Activated naive CD4-positive, alpha-beta T cell (primary cell): ENCODE measurements at regions not wholly inside any gene's neighbourhood (a gene's known extent, or its start where the extent isn't known, plus 50 kb on each side); places are given as distances from the start of the nearest gene placed in this dataset.

Experiments used
- DNase-seq, 4 experiments: peaks; one replicate each; lab custom pipeline; 2025; lab: John Stamatoyannopoulos, UW

DNA sequence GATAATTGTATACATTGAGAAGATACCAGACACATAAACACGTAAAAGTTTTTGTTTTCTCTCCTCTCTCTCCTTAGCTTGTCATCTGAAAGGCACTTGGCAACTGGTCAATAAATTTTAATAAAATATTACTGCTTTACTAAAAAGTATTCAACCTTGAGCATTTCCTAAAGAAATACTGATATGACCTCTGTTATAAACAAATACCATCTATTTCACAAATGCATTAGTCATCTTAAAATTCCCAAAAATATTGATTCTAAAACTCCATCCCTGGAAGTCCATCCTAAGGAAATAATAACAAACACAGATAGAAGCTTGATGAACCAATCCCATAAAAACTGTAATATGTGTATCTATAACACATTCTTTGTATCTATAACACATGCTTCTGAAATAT is 483.2 kb downstream of the TLR4 start:
- DNase-seq = no peak

GRCh38 chr9:118189615-118190014 is 485.4 kb downstream of the TLR4 start:
- no peak for DNase-seq

GRCh38 chr9:118192807-118193206 is 488.6 kb downstream of the TLR4 start:
- no peak for DNase-seq

- DNase-seq = no peak
These were observed 505.1 kb downstream of the TLR4 start for GRCh38 chr9:118209343-118209742.

DNA sequence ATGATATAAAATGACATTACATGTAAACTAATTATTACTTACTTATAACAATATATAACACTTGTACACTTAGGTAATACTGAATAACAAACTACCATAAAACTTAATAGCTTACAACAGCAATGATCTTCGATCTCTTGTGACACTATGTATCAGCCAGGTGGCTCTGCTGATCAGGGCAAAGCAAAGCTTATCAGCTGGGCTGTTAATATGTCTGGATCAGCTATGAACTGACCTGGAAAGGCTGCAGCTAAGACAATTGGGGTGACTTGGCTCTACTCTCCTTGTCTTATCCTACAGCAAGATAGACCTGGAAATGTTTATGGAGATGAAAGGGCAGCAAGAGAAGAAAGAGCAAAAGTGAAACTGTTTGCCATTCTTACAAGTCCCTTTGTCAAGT is 511.3 kb downstream of the TLR4 start:
- DNase-seq = no peak

GRCh38 chr9:118222375-118222774 is 518.2 kb downstream of the TLR4 start:
- DNase-seq = no peak

- no peak for DNase-seq
These were observed 518.9 kb downstream of the TLR4 start for GRCh38 chr9:118223111-118223510.

DNA sequence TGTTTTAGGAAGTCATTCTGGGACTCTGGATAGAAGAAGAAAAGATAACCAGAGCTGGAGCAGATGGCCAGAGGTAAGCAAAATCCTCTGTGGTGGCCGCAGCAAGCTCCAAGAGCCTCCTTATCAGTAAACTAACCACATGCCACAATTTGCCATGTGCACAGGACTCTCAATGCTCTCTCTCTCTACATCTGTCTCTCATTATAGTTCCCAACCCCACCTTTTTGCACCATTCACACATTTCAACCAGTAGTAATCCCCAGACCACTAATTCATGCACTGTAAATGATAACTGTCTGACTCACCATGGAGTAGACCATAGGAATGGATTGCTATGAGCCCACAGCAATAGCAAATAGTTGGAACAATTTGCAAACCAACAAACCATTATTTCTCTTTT is 526.1 kb downstream of the TLR4 start:
- no peak for DNase-seq

DNA sequence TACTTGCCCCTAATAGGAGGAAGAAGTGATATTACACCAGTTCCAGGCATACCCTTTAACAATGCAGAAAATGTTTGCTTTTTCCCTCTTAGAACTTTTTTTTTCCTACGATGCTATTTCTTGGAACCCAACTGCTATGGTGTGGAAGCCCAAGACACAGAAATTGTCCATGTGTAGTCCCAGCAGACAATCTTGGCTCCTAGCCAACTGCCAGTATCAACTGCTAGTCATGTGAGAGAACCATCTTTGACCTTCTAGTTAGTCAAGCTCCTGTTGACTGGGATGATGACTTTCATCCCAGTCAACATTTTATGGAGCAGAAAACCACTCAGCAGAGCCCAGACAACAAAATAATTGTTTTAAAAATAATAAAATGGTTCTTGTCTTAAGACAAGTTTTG is 532.4 kb downstream of the TLR4 start:
- DNase-seq = no peak

DNA sequence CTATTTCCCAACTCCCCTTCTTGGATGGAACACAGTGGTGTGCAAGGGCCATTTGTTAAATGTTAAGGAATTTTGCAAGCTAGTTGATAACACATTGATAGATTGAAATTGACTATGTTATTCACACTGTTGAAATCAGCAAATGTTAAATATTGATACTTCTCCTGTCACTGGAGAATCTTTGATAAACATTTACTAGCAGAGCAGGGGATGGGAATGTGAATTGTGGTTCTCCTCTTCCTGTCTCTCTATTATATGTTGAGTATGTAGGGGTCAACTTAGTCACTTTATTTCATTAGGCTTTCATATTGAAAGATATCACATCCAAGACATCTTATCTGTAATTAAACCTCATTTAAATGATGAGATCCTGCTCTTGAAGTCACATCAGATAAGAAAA is 533.9 kb downstream of the TLR4 start:
- no peak for DNase-seq

GRCh38 chr9:118252027-118252426 is 547.8 kb downstream of the TLR4 start:
- no peak for DNase-seq

- no peak for DNase-seq
These were observed 558.0 kb downstream of the TLR4 start for GRCh38 chr9:118262191-118262590.

- DNase-seq = no peak
These were observed 559.7 kb downstream of the TLR4 start for GRCh38 chr9:118263949-118264348.

DNA sequence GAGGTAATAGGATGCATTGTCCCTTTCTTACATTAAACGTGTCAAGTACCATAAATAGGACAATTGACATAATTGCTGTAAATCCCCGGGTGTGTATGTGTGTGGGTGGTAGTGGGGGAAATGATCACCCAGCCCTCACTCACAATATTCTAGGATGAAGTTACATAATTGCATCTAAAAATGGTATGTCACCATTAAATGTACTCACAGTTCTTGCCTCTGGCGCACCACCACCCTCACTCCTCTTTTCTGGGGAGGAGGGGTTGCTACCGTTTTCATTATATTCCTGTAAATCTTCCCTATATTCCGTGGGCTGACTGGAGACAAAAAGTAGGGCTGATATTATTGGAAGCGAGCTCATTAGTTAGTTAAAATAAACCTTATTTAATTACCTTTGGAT is 563.8 kb downstream of the TLR4 start:
- DNase-seq = no peak

DNA sequence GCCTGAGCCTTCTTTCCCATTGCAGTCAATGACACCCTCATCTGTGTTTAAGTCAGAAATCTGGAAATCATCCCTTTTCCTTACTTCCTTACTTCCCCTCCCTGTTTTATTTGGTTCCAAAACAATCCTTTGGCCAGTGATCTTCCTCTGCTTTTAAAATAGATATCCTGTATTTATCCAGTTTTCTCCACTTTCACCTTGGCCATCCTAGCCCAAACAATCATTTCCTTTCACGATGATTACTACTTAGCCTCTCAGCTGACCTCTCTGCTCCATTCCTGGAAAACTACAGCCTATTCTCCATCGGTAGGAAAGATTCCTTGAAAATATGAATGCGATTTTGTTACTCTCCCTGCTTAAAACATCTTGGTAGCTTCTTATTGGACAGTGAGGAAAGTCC is 565.4 kb downstream of the TLR4 start:
- DNase-seq = no peak

- no peak for DNase-seq
These were observed 567.1 kb downstream of the TLR4 start for GRCh38 chr9:118271331-118271730.

- DNase-seq = no peak
These were observed 567.7 kb downstream of the TLR4 start for GRCh38 chr9:118271936-118272335.

- no peak for DNase-seq
These were observed 568.8 kb downstream of the TLR4 start for GRCh38 chr9:118273048-118273447.

- no peak for DNase-seq
These were observed 572.6 kb downstream of the TLR4 start for GRCh38 chr9:118276784-118277183.

GRCh38 chr9:118281772-118282171 is 577.6 kb downstream of the TLR4 start:
- no peak for DNase-seq

- no peak for DNase-seq
These were observed 579.3 kb downstream of the TLR4 start for GRCh38 chr9:118283488-118283887.

DNA sequence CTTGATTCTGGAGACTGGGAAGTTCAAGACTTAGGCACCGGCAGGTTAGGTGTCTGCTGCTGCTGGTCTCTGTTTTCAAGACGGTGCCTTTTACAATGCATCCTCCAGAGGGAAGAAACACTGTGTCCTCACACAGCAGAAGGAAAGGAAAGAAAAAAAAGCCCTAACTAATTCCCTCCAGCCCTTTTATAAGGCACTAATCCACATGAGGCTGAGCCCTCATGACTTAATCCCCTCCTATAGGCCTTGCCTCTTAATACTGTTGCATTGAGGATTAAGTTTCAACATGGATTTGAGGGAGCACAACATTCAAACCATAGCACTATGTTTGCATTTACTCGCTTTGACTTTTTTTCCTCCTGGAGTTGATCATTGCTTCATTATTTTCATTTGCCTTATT is 585.9 kb downstream of the TLR4 start:
- no peak for DNase-seq

- no peak for DNase-seq
These were observed 591.2 kb downstream of the TLR4 start for GRCh38 chr9:118295413-118295812.

- DNase-seq = no peak
These were observed 598.5 kb downstream of the TLR4 start for GRCh38 chr9:118302721-118303120.

DNA sequence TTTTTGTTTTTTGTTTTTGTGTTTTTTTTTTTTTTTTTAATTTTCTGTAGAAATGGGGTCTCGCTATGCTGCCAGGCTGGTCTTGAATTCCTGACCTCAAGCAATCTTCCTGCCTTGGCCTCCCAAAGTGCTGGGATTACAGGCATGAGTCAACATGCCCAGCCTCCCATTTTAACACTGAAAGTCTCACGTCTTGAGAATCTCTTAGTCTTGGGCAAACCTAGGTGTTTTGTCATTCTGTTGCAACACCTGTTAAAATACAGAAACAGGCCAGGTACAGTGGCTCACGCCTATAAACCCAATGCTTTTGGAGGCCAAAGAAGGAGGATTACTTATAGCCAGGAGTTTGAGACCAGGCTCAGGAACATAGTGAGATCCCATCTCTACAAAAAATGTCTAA is 599.0 kb downstream of the TLR4 start:
- DNase-seq = no peak
